ENCODE measurements at regions not wholly inside any gene's neighbourhood (a gene's known extent, or its start where the extent isn't known, plus 50 kb on each side); places are given as distances from the start of the nearest gene placed in this dataset.
A peak's percentile ranks its signal among the peaks of the same experiment; 100 is the strongest.

DNA sequence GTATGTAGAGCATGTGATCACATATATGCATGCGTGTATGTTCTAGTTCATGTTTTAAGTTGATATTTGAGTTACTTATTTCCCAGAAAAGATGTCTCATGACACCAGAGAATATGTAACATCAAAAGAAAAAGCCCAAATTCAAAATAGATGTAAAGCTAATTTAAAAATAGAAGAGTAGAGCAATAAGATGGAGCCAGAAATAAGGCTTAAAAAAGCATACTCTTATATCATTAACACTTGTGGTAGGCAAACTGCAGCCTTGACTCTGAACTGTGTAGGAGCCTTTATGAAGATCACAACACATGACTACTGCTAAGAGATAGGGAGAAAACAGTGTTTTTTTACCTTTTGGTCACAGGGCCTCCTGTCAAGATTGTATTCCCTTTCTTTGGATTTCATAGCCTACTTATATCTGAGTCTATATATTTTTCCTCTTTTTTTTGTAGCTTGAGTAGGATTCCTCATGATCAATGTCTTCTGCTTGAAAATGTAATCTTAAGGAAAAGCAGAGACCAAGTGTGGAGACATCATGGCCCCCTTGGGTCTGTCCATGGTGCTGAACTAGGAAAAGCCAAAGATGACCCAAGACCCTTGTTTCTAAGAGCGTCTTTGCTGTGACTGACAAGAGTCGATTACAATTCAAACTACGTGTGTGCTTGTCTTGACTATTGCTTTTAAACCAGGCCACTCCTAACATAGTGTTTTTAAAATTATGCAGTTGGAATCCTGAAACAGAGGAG is 390.4 kb downstream of the SHISA9 start:
- 80 to 95% methylated on average over 2 to 3 of the region's 4 CpGs for WGBS, 2 experiments (ENCODE audit: insufficient coverage in 2 of 2)
- Histone ChIP-seq H3K27ac (ENCODE audit: low read depth, low read length, severe bottlenecking) (no peak overlapping the region), H3K4me1 (ENCODE audit: control insufficient read depth, insufficient read depth, low read length, poor library complexity, severe bottlenecking) (no peaks in the 10 kb centered on the region), H3K4me3 (ENCODE audit: extremely low read depth, insufficient read depth, low read length, poor library complexity, severe bottlenecking) (no peak overlapping the region), H3K36me3 (ENCODE audit: control insufficient read depth, insufficient read depth, low read length) (no peaks in the 10 kb centered on the region), H3K9me3 (ENCODE audit: control insufficient read depth, low read length) (no peaks in the 10 kb centered on the region)

DNA sequence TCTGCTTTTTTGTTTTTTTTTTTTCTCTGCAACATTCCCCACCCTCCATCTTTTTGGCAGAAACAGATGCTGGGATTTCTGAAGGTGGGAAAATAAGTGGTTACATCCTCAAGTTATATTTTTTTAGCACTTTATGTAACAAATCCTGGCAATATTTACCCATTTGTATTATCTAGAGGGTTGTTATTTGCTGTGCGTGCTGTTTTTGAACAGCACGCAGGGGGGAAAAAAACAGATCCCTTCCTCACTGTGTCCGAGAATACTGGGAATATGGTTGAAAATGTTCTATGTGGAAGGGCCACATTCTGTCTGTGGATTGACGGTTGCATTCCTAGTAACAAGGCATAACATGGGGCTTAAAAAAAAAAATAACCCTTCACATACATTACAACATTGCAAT is 394.8 kb downstream of the SHISA9 start:
- WGBS, 2 experiments (ENCODE audit: insufficient coverage in 2 of 2): 100% methylated on average over 1 of the region's 4 CpGs; no CpG with 5 or more reads in 1 of the 2 experiments
- Histone ChIP-seq H3K4me1 (ENCODE audit: control insufficient read depth, insufficient read depth, low read length, poor library complexity, severe bottlenecking) (no peaks in the 10 kb centered on the region), H3K9me3 (ENCODE audit: control insufficient read depth, low read length) (no peaks in the 10 kb centered on the region)

DNA sequence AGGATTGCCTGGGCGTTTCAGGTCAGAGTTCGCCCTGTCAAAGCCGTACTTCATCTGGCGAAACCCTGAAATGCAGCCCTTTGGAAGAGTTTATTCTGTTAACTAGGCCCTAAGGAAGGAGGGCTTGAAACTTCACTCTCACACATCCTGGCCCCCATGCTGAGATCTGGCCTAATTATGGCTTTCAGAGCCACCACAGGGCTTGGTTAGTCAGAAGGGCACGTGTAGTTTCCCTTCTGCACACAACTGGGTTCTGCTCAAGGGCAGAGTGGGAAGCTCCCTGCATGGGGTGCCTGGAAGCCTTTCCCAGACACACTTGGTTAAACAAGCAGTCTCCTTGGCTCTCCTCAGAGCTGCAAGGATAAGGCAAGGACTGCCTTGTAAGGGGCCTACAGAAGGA is 397.3 kb downstream of the SHISA9 start:
- WGBS, 2 experiments (ENCODE audit: insufficient coverage in 2 of 2): 35 to 72% methylated on average over 2 to 4 of the region's 5 CpGs
- Histone ChIP-seq H3K36me3 (ENCODE audit: control insufficient read depth, insufficient read depth, low read length) (no peaks in the 10 kb centered on the region), H3K9me3 (ENCODE audit: control insufficient read depth, low read length) (no peaks in the 10 kb centered on the region), H3K27ac (ENCODE audit: low read depth, low read length, severe bottlenecking) (no peak overlapping the region), H3K4me1 (ENCODE audit: control insufficient read depth, insufficient read depth, low read length, poor library complexity, severe bottlenecking) (no peaks in the 10 kb centered on the region), H3K4me3 (ENCODE audit: extremely low read depth, insufficient read depth, low read length, poor library complexity, severe bottlenecking) (no peak overlapping the region)

More for the DNA sequence above, 394.8 kb downstream of the SHISA9 start:
- H3K4me3 ChIP-seq (ENCODE audit: extremely low read depth, insufficient read depth, low read length, poor library complexity, severe bottlenecking): no peak overlapping the region
- H3K27ac ChIP-seq (ENCODE audit: low read depth, low read length, severe bottlenecking): no peak overlapping the region
- no peaks in the 10 kb centered on the region for H3K36me3 ChIP-seq (ENCODE audit: control insufficient read depth, insufficient read depth, low read length)

DNA sequence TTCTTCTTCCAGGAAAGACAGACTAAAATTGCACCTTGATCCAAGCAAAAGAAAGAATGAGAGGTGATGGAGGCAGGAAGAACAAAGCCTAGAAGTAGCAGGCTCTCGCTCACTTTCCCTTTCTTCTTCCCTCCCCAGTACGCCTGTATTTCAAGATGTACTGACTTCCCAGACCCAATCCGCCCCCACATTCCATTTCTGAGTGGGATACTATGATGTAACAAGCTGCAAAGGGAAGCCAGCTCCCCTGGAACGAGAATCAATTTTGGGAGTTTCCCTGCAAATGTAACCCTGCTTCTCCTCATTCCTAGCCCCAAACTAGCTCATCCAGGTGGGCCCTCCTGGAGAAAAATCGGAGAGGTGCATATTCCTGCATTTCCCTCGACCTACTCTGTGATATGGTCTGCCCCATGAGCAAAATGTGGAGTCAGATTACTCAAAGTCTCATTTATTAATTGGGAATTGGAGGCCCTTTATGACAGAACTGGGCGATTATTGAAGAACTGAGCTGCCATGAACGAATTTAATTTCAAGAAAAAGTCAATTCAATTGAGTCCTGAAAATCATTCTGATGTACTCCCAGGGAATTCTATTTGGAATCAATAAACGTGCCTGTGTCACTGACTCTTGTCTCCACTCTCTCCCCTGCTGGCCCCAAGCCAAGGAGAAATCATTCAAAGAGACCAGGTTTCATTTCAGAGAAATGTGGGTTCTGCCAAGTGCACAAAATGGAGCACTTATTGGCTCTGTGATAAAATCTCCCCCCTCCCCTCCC is 398.9 kb downstream of the SHISA9 start:
- no peaks in the 10 kb centered on the region for H3K36me3 ChIP-seq (ENCODE audit: control insufficient read depth, insufficient read depth, low read length)
- 86 to 89% methylated on average over 5 to 7 of the region's 9 CpGs for WGBS, 2 experiments (ENCODE audit: insufficient coverage in 2 of 2)
- H3K27ac ChIP-seq (ENCODE audit: low read depth, low read length, severe bottlenecking): no peak overlapping the region
- no peak overlapping the region for H3K4me3 ChIP-seq (ENCODE audit: extremely low read depth, insufficient read depth, low read length, poor library complexity, severe bottlenecking)
- H3K9me3 ChIP-seq (ENCODE audit: control insufficient read depth, low read length): no peaks in the 10 kb centered on the region
- H3K4me1 ChIP-seq (ENCODE audit: control insufficient read depth, insufficient read depth, low read length, poor library complexity, severe bottlenecking): peaks cover 3% of the 10 kb centered on the region

DNA sequence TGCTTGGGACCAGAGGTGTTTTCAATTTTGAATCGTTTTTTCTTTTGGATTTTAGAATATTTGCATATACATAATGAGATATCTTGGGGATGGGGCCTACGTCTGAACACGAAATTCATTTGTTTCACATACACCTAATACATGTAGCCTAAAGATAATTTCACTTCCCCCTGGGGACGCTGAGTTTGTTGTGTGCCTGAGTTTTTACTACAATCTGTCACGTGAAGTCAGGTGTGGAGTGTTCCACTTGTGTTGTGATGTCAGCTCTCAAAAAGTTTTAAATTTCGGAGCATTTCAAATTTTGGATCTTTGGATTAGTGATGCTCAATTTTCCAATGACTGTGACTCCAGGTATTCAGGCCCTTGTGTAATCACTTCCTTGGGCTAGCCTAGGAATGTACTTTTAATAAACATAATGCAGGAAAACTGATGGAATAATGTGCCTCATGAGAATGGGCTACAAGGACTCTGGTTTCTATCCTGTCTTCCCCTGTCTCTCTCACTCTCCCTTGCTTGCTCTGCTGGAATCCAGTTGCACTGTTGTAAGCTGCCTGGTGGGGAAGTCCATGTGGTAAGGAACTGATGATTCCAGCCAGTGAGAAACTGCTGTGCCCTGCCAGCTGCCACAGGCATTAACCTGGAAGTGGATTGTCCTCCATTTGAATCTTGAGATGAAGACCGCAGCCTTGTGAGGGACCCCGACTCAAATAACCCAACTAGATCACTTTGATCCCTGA is 403.8 kb downstream of the SHISA9 start:
- 81 to 100% methylated on average over 1 to 4 of the region's 8 CpGs for WGBS, 2 experiments (ENCODE audit: insufficient coverage in 2 of 2)
- Histone ChIP-seq H3K36me3 (ENCODE audit: control insufficient read depth, insufficient read depth, low read length) (no peaks in the 10 kb centered on the region), H3K9me3 (ENCODE audit: control insufficient read depth, low read length) (no peaks in the 10 kb centered on the region), H3K4me1 (ENCODE audit: control insufficient read depth, insufficient read depth, low read length, poor library complexity, severe bottlenecking) (peaks cover 33% of the 10 kb centered on the region), H3K27ac (ENCODE audit: low read depth, low read length, severe bottlenecking) (no peak overlapping the region), H3K4me3 (ENCODE audit: extremely low read depth, insufficient read depth, low read length, poor library complexity, severe bottlenecking) (no peak overlapping the region)

DNA sequence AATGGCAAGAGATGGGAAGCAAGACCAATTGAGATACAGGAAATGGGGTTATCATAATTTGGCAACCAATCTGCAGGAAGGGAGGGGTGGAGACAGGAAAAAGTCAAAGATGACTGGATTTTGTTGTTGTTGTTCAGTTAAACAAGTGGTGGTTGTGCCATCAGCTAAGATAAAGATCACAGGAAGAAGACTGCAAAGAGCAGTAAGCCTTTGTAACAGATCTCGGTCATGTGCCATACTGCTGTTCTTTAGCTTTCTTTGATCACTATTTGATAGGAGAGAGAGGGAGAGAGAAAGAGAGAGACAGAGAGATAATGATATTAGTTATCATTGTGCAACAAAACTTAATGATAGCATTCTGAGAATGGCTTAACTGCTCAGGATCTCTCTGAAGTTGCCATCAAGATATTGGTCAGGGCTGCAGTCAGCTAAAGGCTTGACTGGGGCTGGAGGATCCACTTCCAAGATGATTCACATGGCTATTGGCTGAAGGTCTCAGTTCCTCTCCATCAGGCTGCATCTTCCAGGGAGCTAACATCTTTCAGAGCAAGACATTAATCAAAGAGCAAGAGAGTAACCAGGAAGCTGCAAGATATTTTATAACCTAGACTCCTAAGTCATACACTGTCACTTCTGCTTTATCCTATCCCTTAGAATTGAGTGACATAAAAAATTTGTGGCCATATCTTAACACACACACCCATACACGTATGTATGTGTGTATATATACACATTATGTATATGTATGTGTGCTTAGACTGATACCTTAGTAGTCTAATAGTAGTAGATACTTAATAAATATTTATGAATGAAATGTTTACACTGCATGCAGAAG is 405.0 kb downstream of the SHISA9 start:
- H3K4me3 ChIP-seq (ENCODE audit: extremely low read depth, insufficient read depth, low read length, poor library complexity, severe bottlenecking): no peak overlapping the region
- 50 to 100% methylated on average over 1 of the region's 2 CpGs for WGBS, 2 experiments (ENCODE audit: insufficient coverage in 2 of 2)

DNA sequence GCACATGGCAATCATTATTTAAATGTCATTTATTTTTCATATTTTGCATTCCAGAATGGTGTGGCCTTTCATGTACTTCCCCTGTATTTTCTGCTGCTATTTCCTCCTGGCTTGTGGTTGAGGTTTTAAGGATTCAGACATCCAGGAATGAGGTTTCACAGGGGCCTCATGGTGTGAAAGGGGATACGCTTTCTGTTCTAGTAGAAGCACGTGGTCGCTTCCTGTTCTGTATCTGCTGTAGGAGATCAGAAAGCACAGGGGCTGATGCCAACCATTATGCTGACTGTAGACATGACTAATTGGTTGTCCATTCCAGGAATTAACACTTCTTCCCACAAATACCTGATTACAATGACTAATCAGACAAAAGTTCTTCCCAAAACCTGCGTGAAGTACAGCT is 405.9 kb downstream of the SHISA9 start:
- Histone ChIP-seq H3K27ac (ENCODE audit: low read depth, low read length, severe bottlenecking) (peak overlapping the region; percentile 76), H3K4me1 (ENCODE audit: control insufficient read depth, insufficient read depth, low read length, poor library complexity, severe bottlenecking) (peaks cover 33% of the 10 kb centered on the region), H3K36me3 (ENCODE audit: control insufficient read depth, insufficient read depth, low read length) (no peaks in the 10 kb centered on the region), H3K4me3 (ENCODE audit: extremely low read depth, insufficient read depth, low read length, poor library complexity, severe bottlenecking) (no peak overlapping the region), H3K9me3 (ENCODE audit: control insufficient read depth, low read length) (no peaks in the 10 kb centered on the region)
- WGBS, 2 experiments (ENCODE audit: insufficient coverage in 2 of 2): 33% methylated on average over 2 of the region's 4 CpGs; no CpG with 5 or more reads in 1 of the 2 experiments

More for the DNA sequence above, 405.0 kb downstream of the SHISA9 start:
- no peaks in the 10 kb centered on the region for H3K9me3 ChIP-seq (ENCODE audit: control insufficient read depth, low read length)
- no peak overlapping the region for H3K27ac ChIP-seq (ENCODE audit: low read depth, low read length, severe bottlenecking)
- peaks cover 33% of the 10 kb centered on the region for H3K4me1 ChIP-seq (ENCODE audit: control insufficient read depth, insufficient read depth, low read length, poor library complexity, severe bottlenecking)
- no peaks in the 10 kb centered on the region for H3K36me3 ChIP-seq (ENCODE audit: control insufficient read depth, insufficient read depth, low read length)

DNA sequence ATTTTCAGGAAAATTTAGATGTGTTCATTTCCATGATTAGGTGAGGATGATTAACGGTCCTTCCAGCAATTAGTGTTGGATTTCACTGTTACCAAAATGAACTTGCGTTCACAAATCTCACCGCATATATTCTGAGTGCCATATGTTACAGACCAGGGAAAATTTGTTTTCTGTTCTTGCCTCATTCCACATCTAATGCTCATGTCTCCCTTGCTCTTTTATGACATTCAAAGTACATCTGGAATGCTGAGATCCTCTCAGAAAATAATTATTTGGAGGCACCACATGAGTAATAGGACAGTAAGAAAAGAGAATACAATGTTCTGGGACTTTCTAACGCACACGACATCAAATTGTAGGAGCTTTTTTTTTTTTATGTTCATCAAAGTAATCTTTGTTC is 406.5 kb downstream of the SHISA9 start:
- Histone ChIP-seq H3K4me1 (ENCODE audit: control insufficient read depth, insufficient read depth, low read length, poor library complexity, severe bottlenecking) (peaks cover 33% of the 10 kb centered on the region), H3K4me3 (ENCODE audit: extremely low read depth, insufficient read depth, low read length, poor library complexity, severe bottlenecking) (no peak overlapping the region), H3K27ac (ENCODE audit: low read depth, low read length, severe bottlenecking) (peak overlapping the region; percentile 76), H3K9me3 (ENCODE audit: control insufficient read depth, low read length) (no peaks in the 10 kb centered on the region), H3K36me3 (ENCODE audit: control insufficient read depth, insufficient read depth, low read length) (no peaks in the 10 kb centered on the region)
- WGBS, 2 experiments (ENCODE audit: insufficient coverage in 2 of 2): 93 to 100% methylated on average over 4 to 5 of the region's 5 CpGs

DNA sequence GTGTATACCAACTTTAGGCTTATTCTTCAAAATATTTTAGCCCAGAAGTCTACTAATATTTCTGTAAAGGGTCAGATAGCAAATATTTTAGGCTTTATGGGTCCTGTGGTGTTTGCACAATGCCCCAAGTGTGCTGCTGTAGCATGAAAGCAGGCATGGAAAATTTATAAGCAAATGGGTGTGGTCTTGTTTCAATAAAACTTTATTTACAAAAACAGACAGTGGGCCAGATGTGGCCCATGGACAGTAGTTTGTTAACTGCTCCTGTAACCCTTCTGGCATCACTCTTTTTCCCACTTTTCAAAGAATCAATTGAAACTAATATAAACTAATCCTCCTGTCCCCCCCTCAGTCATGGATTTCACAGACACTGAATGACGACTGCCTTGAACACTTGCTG is 410.7 kb downstream of the SHISA9 start:
- WGBS, 2 experiments (ENCODE audit: insufficient coverage in 2 of 2): 100% methylated on average over 1 of the region's 1 CpG
- Histone ChIP-seq H3K27ac (ENCODE audit: low read depth, low read length, severe bottlenecking) (no peak overlapping the region), H3K4me1 (ENCODE audit: control insufficient read depth, insufficient read depth, low read length, poor library complexity, severe bottlenecking) (peaks cover 12% of the 10 kb centered on the region), H3K36me3 (ENCODE audit: control insufficient read depth, insufficient read depth, low read length) (no peaks in the 10 kb centered on the region), H3K9me3 (ENCODE audit: control insufficient read depth, low read length) (no peaks in the 10 kb centered on the region), H3K4me3 (ENCODE audit: extremely low read depth, insufficient read depth, low read length, poor library complexity, severe bottlenecking) (no peak overlapping the region)

DNA sequence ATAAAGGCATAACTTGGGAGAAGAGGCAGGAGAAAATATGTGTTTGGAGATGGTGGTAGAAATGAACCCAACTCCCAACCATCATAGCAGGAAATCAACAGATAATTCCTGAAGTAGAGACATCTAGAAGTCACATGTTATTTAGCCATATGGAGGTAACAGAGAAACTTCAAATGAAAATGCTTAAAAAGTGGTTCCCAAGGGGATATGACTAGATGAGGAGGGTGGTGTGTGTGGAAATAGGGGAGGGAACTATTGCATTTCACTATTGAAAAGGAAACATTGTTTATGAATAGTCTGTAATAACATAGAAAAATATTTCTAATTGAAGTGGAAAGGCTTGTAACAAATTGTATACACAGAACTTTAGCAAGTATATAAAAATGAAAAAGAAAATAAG is 412.0 kb downstream of the SHISA9 start:
- peaks cover under 1% of the 10 kb centered on the region for H3K4me1 ChIP-seq (ENCODE audit: control insufficient read depth, insufficient read depth, low read length, poor library complexity, severe bottlenecking)
- H3K27ac ChIP-seq (ENCODE audit: low read depth, low read length, severe bottlenecking): no peak overlapping the region
- H3K36me3 ChIP-seq (ENCODE audit: control insufficient read depth, insufficient read depth, low read length): no peaks in the 10 kb centered on the region
- H3K4me3 ChIP-seq (ENCODE audit: extremely low read depth, insufficient read depth, low read length, poor library complexity, severe bottlenecking): no peak overlapping the region
- no peaks in the 10 kb centered on the region for H3K9me3 ChIP-seq (ENCODE audit: control insufficient read depth, low read length)
